H1 (cell line): ENCODE measurements at regions not wholly inside any gene's neighbourhood (a gene's known extent, or its start where the extent isn't known, plus 50 kb on each side); places are given as distances from the start of the nearest gene placed in this dataset.

Experiments used
- CTCF ChIA-PET: fragments of 300-600 bp; sonication (Branson Sonifier 250); formaldehyde crosslinking; loops from one replicate; lab custom pipeline; 2021; ENCODE audit not compliant: partially characterized antibody; lab: Charles Lee
- POLR2A ChIA-PET: fragments of 300-600 bp; sonication (Branson Sonifier 250); formaldehyde crosslinking; loops from one replicate; lab custom pipeline; 2021; ENCODE audit warnings: inconsistent platforms; ENCODE audit not compliant: partially characterized antibody; lab: Charles Lee
- DNase-seq, 2 experiments: peaks; one replicate each; pipeline versions ENCODE4 v3.0.0 to v3.0.0-alpha.2; 2010 to 2022; ENCODE audit warnings: low spot score in 2 of 2, low read depth in 1 of 2, mixed read lengths in 1 of 2
- FAIRE-seq: peaks from 2 replicates; lab custom pipeline; 2011; peaks lifted over from hg19 to GRCh38; lab: Jason Lieb, UNC
- H2AFZ ChIP-seq: 2 replicates; pipeline ENCODE4 v1.8.1; 2012; ENCODE audit warnings: low read length, inconsistent platforms
- H2AK5ac ChIP-seq: 2 replicates; pipeline ENCODE4 v1.6.1; 2013; ENCODE audit warnings: low read depth, low read length
- H2BK120ac ChIP-seq: replicated peaks from 2 replicates; pipeline ENCODE3; 2013; ENCODE audit warnings: low read depth, low read length, inconsistent platforms
- H2BK12ac ChIP-seq: 2 replicates; pipeline ENCODE4 v1.6.1; 2013; ENCODE audit warnings: low read depth, low read length
- H2BK15ac ChIP-seq: 2 replicates; pipeline ENCODE4 v1.6.1; 2013; ENCODE audit warnings: low read length
- H2BK20ac ChIP-seq: 2 replicates; pipeline ENCODE4 v1.6.1; 2013; ENCODE audit warnings: low read length
- H2BK5ac ChIP-seq: 2 replicates; pipeline ENCODE4 v1.6.1; 2013; ENCODE audit warnings: low read depth, low read length
- H3K14ac ChIP-seq: 2 replicates; pipeline ENCODE4 v1.6.1; 2013; ENCODE audit warnings: inconsistent platforms; ENCODE audit not compliant: insufficient read length
- H3K18ac ChIP-seq: 2 replicates; pipeline ENCODE4 v1.6.1; 2013; ENCODE audit warnings: low read length; ENCODE audit errors: extremely low read depth
- H3K23ac ChIP-seq: 2 replicates; pipeline ENCODE4 v1.6.1; 2013; ENCODE audit warnings: inconsistent platforms; ENCODE audit not compliant: insufficient read length
- H3K23me2 ChIP-seq: 2 replicates; pipeline ENCODE4 v1.6.1; 2013; ENCODE audit warnings: low read depth, low read length
- H3K27ac ChIP-seq: 2 replicates; pipeline ENCODE4 v1.6.1; 2011; ENCODE audit warnings: low read depth, low read length, inconsistent platforms
- H3K27me3 ChIP-seq, 4 experiments: replicated peaks in 1 of 4; 1 replicate in 1 of 4; 2 replicates in 3 of 4; pipeline versions ENCODE4 v1.6.1 to v1.8.1; 2011 to 2013; ENCODE audit warnings: low read length in 3 of 4, mild to moderate bottlenecking in 3 of 4, inconsistent platforms in 2 of 4, mixed read lengths in 2 of 4, moderate library complexity in 1 of 4; ENCODE audit not compliant: control insufficient read depth in 3 of 4, insufficient read depth in 3 of 4; ENCODE audit errors: extremely low read depth in 1 of 4
- H3K36me3 ChIP-seq, 4 experiments: 2 replicates each; pipeline versions ENCODE4 v1.6.1 to v1.8.1; 2011 to 2013; ENCODE audit warnings: mild to moderate bottlenecking in 4 of 4, low read length in 3 of 4, moderate library complexity in 2 of 4, control low read depth in 1 of 4, inconsistent platforms in 1 of 4; ENCODE audit not compliant: insufficient read depth in 4 of 4, control insufficient read depth in 2 of 4
- H3K4ac ChIP-seq: replicated peaks from 2 replicates; pipeline ENCODE3; 2013; ENCODE audit warnings: low read length, low read depth, mixed read lengths, inconsistent platforms; ENCODE audit not compliant: insufficient read length
- H3K4me1 ChIP-seq, 4 experiments: replicated peaks in 1 of 4; 1 replicate in 1 of 4; 2 replicates in 3 of 4; pipeline versions ENCODE4 v1.6.1 to v1.8.1; 2011 to 2013; ENCODE audit warnings: low read length in 3 of 4, inconsistent platforms in 2 of 4, mixed read lengths in 1 of 4; ENCODE audit not compliant: insufficient read depth in 4 of 4, control insufficient read depth in 3 of 4
- H3K4me2 ChIP-seq, 2 experiments: 2 replicates each; pipeline versions ENCODE4 v1.6.1 to v1.8.1; 2011 to 2013; ENCODE audit warnings: low read depth in 2 of 2, low read length in 2 of 2, control low read depth in 1 of 2, inconsistent platforms in 1 of 2, mild to moderate bottlenecking in 1 of 2; ENCODE audit not compliant: insufficient read depth in 1 of 2
- H3K4me3 ChIP-seq, 4 experiments: fragments of 200-600, 300-600 bp in 1 of 4; sonication (generic), shearing (Covaris generic), sonication (Bioruptor Twin) in 1 of 4; 2 replicates each; pipeline versions ENCODE4 v1.5.1 to v1.8.1; 2011 to 2016; ENCODE audit warnings: low read length in 4 of 4, low read depth in 3 of 4, control low read depth in 2 of 4, inconsistent platforms in 2 of 4, mild to moderate bottlenecking in 2 of 4, mixed read lengths in 1 of 4, moderate library complexity in 1 of 4; ENCODE audit not compliant: insufficient read depth in 2 of 4; ENCODE audit errors: extremely low read depth in 1 of 4
- H3K56ac ChIP-seq: replicated peaks from 2 replicates; pipeline ENCODE3; 2013; ENCODE audit warnings: low read depth, mild to moderate bottlenecking, mixed read lengths, low read length, inconsistent platforms; ENCODE audit not compliant: insufficient read length
- H3K79me1 ChIP-seq: 2 replicates; pipeline ENCODE4 v1.6.1; 2013; ENCODE audit warnings: low read depth, low read length, control low read depth
- H3K79me2 ChIP-seq, 2 experiments: 2 replicates each; pipeline versions ENCODE4 v1.6.1 to v1.8.1; 2012 to 2013; ENCODE audit warnings: low read length in 2 of 2, mild to moderate bottlenecking in 2 of 2, inconsistent platforms in 1 of 2; ENCODE audit not compliant: insufficient read depth in 2 of 2, control insufficient read depth in 1 of 2
- H3K9ac ChIP-seq, 4 experiments: replicated peaks in 1 of 4; 1 replicate in 1 of 4; 2 replicates in 3 of 4; pipeline versions ENCODE4 v1.6.1 to v1.8.1; 2011 to 2013; ENCODE audit warnings: low read depth in 3 of 4, low read length in 3 of 4, control low read depth in 2 of 4, mild to moderate bottlenecking in 2 of 4, moderate library complexity in 2 of 4, inconsistent platforms in 1 of 4; ENCODE audit errors: extremely low read depth in 1 of 4
- H3K9me3 ChIP-seq, 2 experiments: 2 replicates each; pipeline versions ENCODE4 v1.6.1 to v1.8.1; 2012 to 2013; ENCODE audit warnings: mild to moderate bottlenecking in 2 of 2, moderate library complexity in 2 of 2, control low read depth in 1 of 2, inconsistent platforms in 1 of 2, low read depth in 1 of 2, low read length in 1 of 2, mixed read lengths in 1 of 2; ENCODE audit not compliant: insufficient read depth in 2 of 2
- H4K20me1 ChIP-seq, 2 experiments: replicated peaks in 1 of 2; 2 replicates each; pipeline versions ENCODE3 to v1.8.1; 2011 to 2013; ENCODE audit warnings: inconsistent platforms in 2 of 2, low read length in 2 of 2, mild to moderate bottlenecking in 1 of 2; ENCODE audit not compliant: insufficient read depth in 2 of 2, control insufficient read depth in 1 of 2
- H4K5ac ChIP-seq: 2 replicates; pipeline ENCODE4 v1.6.1; 2013; ENCODE audit warnings: low read length, low read depth, mixed read lengths, inconsistent platforms; ENCODE audit not compliant: insufficient read length
- H4K8ac ChIP-seq: 2 replicates; pipeline ENCODE4 v1.8.0; 2013; ENCODE audit warnings: mild to moderate bottlenecking, moderate library complexity, low read length, inconsistent platforms; ENCODE audit not compliant: insufficient read depth; ENCODE audit errors: extremely low read depth
- H4K91ac ChIP-seq: replicated peaks from 2 replicates; pipeline ENCODE3; 2013; ENCODE audit warnings: low read length, mixed read lengths, inconsistent platforms; ENCODE audit not compliant: insufficient read length
- CEBPB ChIP-seq: IDR thresholded peaks from 2 replicates; pipeline ENCODE4 v1.6.1; 2012; ENCODE audit warnings: low read depth, low read length
- CTBP2 ChIP-seq: IDR thresholded peaks from 2 replicates; pipeline ENCODE4 v1.7.0; 2011; ENCODE audit warnings: borderline replicate concordance, mild to moderate bottlenecking, moderate library complexity, mixed read lengths, low read length; ENCODE audit not compliant: insufficient read depth, insufficient read length
- EGR1 ChIP-seq: IDR thresholded peaks from 2 replicates; pipeline ENCODE4 v1.6.1; 2011; ENCODE audit warnings: low read depth, low read length, borderline replicate concordance
- POLR2AphosphoS5 ChIP-seq: IDR thresholded peaks from 2 replicates; pipeline ENCODE4 v1.6.1; 2011; ENCODE audit warnings: low read depth, low read length
- RAD21 ChIP-seq, 2 experiments: IDR thresholded peaks in 1 of 2; conservative IDR thresholded peaks in 1 of 2; 2 replicates each; pipeline ENCODE4 v1.6.1; 2011; ENCODE audit warnings: low read depth in 2 of 2, low read length in 2 of 2, improper control_type of control experiment in 1 of 2, inconsistent platforms in 1 of 2, mild to moderate bottlenecking in 1 of 2, moderate library complexity in 1 of 2
- RFX5 ChIP-seq: IDR thresholded peaks from 2 replicates; pipeline ENCODE4 v1.6.1; 2011; ENCODE audit warnings: low read depth, low read length, improper control_type of control experiment, borderline replicate concordance
- RNF2 ChIP-seq: fragments of 200-900, 300-1000 bp; sonication (generic); IDR thresholded peaks from 2 replicates; pipeline ENCODE4 v1.7.1; 2016; ENCODE audit warnings: borderline replicate concordance, low read depth, mild to moderate bottlenecking, antibody characterized with exemption, low read length; ENCODE audit not compliant: poor library complexity, severe bottlenecking; ENCODE audit errors: missing control alignments
- SAP30 ChIP-seq: fragments of 300-600 bp; sonication (generic); IDR thresholded peaks from 2 replicates; pipeline ENCODE4 v1.7.1; 2012; ENCODE audit warnings: low read length, moderate library complexity, mild to moderate bottlenecking, inconsistent platforms; ENCODE audit not compliant: insufficient read depth, insufficient replicate concordance
- TAF1 ChIP-seq: IDR thresholded peaks from 2 replicates; pipeline ENCODE4 v1.6.1; 2011; ENCODE audit warnings: mild to moderate bottlenecking, low read depth, low read length
- WGBS, 2 experiments: shearing (Covaris generic) in 1 of 2; methylation state at CpG; one replicate each; pipeline versions ENCODE4 v1.1.6 to v1.1.7; 2013 to 2015; ENCODE audit warnings: low lambda C conversion rate in 2 of 2, mixed read lengths in 2 of 2, inconsistent platforms in 1 of 2, low coverage in 1 of 2, missing lambda C conversion rate in 1 of 2; ENCODE audit not compliant: insufficient replicate concordance in 2 of 2, insufficient coverage in 1 of 2, insufficient read length in 1 of 2; ENCODE audit errors: extremely low coverage in 1 of 2, missing lambda C conversion rate in 1 of 2; 5-methylcytosine and 5-hydroxymethylcytosine counted together
- TF ChIP-seq, protein P1 (sequence below): IDR thresholded peaks from 2 replicates; pipeline ENCODE4 v1.6.1; 2012; ENCODE audit warnings: low read length, inconsistent platforms
- TF ChIP-seq, protein P2 (sequence below): IDR thresholded peaks from 2 replicates; pipeline ENCODE4 v1.6.1; 2011; ENCODE audit warnings: low read depth, mild to moderate bottlenecking, low read length; ENCODE audit not compliant: insufficient read depth

DNA sequence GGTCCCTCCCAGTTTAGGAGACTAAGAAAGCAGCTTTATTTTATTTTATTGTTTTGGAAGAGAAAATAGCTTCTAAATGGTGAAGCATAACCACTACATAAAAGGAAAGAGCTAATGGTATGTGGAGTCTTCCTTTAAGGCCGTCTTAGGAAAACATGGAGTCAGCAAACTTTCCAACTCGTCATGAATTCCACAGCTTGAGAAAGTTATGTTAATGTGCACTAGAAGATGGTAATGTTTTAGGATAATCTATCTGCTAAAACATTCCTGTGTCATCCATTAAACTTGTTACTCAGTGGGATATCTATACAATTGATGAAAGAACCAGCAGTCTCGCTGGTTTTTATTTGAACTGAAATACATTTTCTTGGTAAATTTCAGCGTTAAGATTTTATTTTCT lies 448.4 kb upstream of the SEL1L start:
- no peaks in the 10 kb centered on the region for H3K36me3 ChIP-seq
- no peak overlapping the region for H3K14ac ChIP-seq
- H4K20me1 ChIP-seq, result no peaks in the 10 kb centered on the region
- DNase-seq (no peak), FAIRE-seq (no peak)
- H2BK120ac ChIP-seq, result no peak overlapping the region
- no peaks in the 10 kb centered on the region for H3K23me2 ChIP-seq
- H3K4me2 ChIP-seq, result no peak overlapping the region
- H3K18ac ChIP-seq, result no peak overlapping the region
- H3K27me3 ChIP-seq, result peaks cover 0 to 1% (median 0%) of the 10 kb centered on the region in 4 experiments; a peak in 1 of 7 replicates
- H3K4me1 ChIP-seq, result no peaks in the 10 kb centered on the region
- no peak overlapping the region for H2AK5ac ChIP-seq
- no peak overlapping the region for H4K91ac ChIP-seq
- no peak overlapping the region for H4K5ac ChIP-seq
- H3K4me3 ChIP-seq, result no peak overlapping the region
- no peak overlapping the region for H4K8ac ChIP-seq
- H2BK12ac ChIP-seq, result no peak overlapping the region
- ChIA-PET POLR2A (no interaction called here), CTCF (interaction anchor here (2.0 to 2.5 kb wide), 3 partner anchors 8 to 55 kb away, joined by 7 to 23 read pairs (median 12); no protein-coding TSS in a partner anchor)
- H2AFZ ChIP-seq, result no peak overlapping the region
- no peak overlapping the region for H3K27ac ChIP-seq
- H3K23ac ChIP-seq, result no peak overlapping the region
- H3K79me1 ChIP-seq, result no peaks in the 10 kb centered on the region
- H2BK20ac ChIP-seq, result no peak overlapping the region
- no peak overlapping the region for H3K9ac ChIP-seq
- H3K4ac ChIP-seq, result no peak overlapping the region
- no peaks in the 10 kb centered on the region for H3K79me2 ChIP-seq
- H2BK5ac ChIP-seq, result no peak overlapping the region
- no peaks in the 10 kb centered on the region for H3K9me3 ChIP-seq
- WGBS, 2 experiments, result 93% methylated on average over 4 of the region's 4 CpGs; no CpG with 5 or more reads in 1 of the 2 experiments
- H2BK15ac ChIP-seq, result no peak overlapping the region
- no peak overlapping the region for H3K56ac ChIP-seq
- TF ChIP-seq CEBPB, result no peak
- no peak for TF ChIP-seq EGR1
- TF ChIP-seq, protein P1, sequence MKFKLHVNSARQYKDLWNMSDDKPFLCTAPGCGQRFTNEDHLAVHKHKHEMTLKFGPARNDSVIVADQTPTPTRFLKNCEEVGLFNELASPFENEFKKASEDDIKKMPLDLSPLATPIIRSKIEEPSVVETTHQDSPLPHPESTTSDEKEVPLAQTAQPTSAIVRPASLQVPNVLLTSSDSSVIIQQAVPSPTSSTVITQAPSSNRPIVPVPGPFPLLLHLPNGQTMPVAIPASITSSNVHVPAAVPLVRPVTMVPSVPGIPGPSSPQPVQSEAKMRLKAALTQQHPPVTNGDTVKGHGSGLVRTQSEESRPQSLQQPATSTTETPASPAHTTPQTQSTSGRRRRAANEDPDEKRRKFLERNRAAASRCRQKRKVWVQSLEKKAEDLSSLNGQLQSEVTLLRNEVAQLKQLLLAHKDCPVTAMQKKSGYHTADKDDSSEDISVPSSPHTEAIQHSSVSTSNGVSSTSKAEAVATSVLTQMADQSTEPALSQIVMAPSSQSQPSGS, result no peak
- no peak for TF ChIP-seq CTBP2
- TF ChIP-seq POLR2AphosphoS5, result no peak
- TF ChIP-seq RFX5, result no peak
- no peak for TF ChIP-seq RNF2
- no peak for TF ChIP-seq SAP30
- TF ChIP-seq TAF1, result no peak
- TF ChIP-seq RAD21 (IDR thresholded peaks at IDR 0.05 in 1 of 2, conservative IDR thresholded peaks at IDR 0.05 in 1 of 2; ENCODE audit: low read depth in 2 of 2, low read length in 2 of 2), result no peak
- TF ChIP-seq, protein P2, sequence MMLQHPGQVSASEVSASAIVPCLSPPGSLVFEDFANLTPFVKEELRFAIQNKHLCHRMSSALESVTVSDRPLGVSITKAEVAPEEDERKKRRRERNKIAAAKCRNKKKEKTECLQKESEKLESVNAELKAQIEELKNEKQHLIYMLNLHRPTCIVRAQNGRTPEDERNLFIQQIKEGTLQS, result no peak
